K562 (cell line): ENCODE measurements at regions not wholly inside any gene's neighbourhood (a gene's known extent, or its start where the extent isn't known, plus 50 kb on each side); places are given as distances from the start of the nearest gene placed in this dataset.

ENCODE experiments used
- ATAC-seq: fragments of 200-7000 bp; cut with Tn5 transposase; 3 replicates; pipeline ENCODE4 v1.9.1; 2020; ENCODE audit warnings: moderate library complexity
- BruUV-seq: library from RNA; stranded (reverse); fragments of 400-500 nt; replicated peaks from 2 replicates; lab custom pipeline; 2021; lab: Mats Ljungman, UMichigan
- CTCF ChIA-PET: fragments of 300-600 bp; formaldehyde crosslinking; extraction: SDS; loops from one replicate; lab custom pipeline; 2021; ENCODE audit warnings: low intra/inter-chr PET ratio; lab: Yijun Ruan, JAX
- POLR2A ChIA-PET: fragments of 300-600, 350-650 bp; sonication (Branson Sonifier 250); formaldehyde crosslinking; extraction: SDS; loops from one replicate; lab custom pipeline; 2021; ENCODE audit warnings: antibody characterized with exemption, inconsistent platforms; lab: Yijun Ruan, JAX
- DNase-seq, 4 experiments: peaks; one replicate each; pipeline versions ENCODE4 v3.0.0 to v3.0.0-alpha.2; 2011 to 2018; ENCODE audit warnings: low spot score in 3 of 4, mixed read lengths in 3 of 4; ENCODE audit errors: extremely low read depth in 1 of 4
- FAIRE-seq: peaks from 2 replicates; lab custom pipeline; 2011; peaks lifted over from hg19 to GRCh38; lab: Jason Lieb, UNC
- H2AFZ ChIP-seq: 2 replicates; pipeline ENCODE4 v1.6.0; 2011; ENCODE audit warnings: low read depth, low read length, control low read depth, inconsistent platforms
- H3K27ac ChIP-seq: fragments of 200-600 bp; 3 replicates; pipeline ENCODE4 v1.8.0; 2011; ENCODE audit warnings: low read depth, mild to moderate bottlenecking, control low read depth, inconsistent platforms, low read length, moderate library complexity, mixed read lengths; ENCODE audit errors: extremely low read depth
- H3K27me3 ChIP-seq, 2 experiments: fragments of 300-600 bp in 1 of 2; 2 replicates in 1 of 2; 3 replicates in 1 of 2; pipeline versions ENCODE4 v1.6.0 to v1.8.0; 2011; ENCODE audit warnings: inconsistent platforms in 2 of 2, low read length in 2 of 2, mild to moderate bottlenecking in 1 of 2, mixed read lengths in 1 of 2, moderate library complexity in 1 of 2; ENCODE audit not compliant: control insufficient read depth in 2 of 2, insufficient read depth in 2 of 2
- H3K36me3 ChIP-seq: fragments of 300-600 bp; 3 replicates; pipeline ENCODE4 v1.8.0; 2011; ENCODE audit warnings: mild to moderate bottlenecking, low read length, inconsistent platforms; ENCODE audit not compliant: control insufficient read depth, insufficient read depth
- H3K4me1 ChIP-seq, 2 experiments: fragments of 200-600 bp in 1 of 2; replicated peaks in 1 of 2; 2 replicates in 1 of 2; 3 replicates in 1 of 2; pipeline versions ENCODE4 v1.5.1 to v1.8.0; 2011; ENCODE audit warnings: inconsistent platforms in 2 of 2, low read length in 2 of 2, mild to moderate bottlenecking in 1 of 2, mixed read lengths in 1 of 2, moderate library complexity in 1 of 2; ENCODE audit not compliant: control insufficient read depth in 2 of 2, insufficient read depth in 2 of 2
- H3K4me2 ChIP-seq: 2 replicates; pipeline ENCODE4 v1.6.1; 2011; ENCODE audit warnings: low read length, control low read depth, inconsistent platforms, mixed read lengths; ENCODE audit not compliant: insufficient read depth
- H3K4me3 ChIP-seq: fragments of 200-600 bp; sonication (generic), shearing (Covaris generic); 2 replicates; pipeline ENCODE4 v1.5.1; 2016; ENCODE audit warnings: control low read depth, inconsistent platforms
- H3K79me2 ChIP-seq: fragments of 200-600 bp; 3 replicates; pipeline ENCODE4 v1.8.0; 2011; ENCODE audit warnings: low read length, inconsistent platforms; ENCODE audit not compliant: control insufficient read depth, insufficient read depth
- H3K9ac ChIP-seq, 2 experiments: 2 replicates each; pipeline versions ENCODE4 v1.6.0 to v1.6.1; 2011; ENCODE audit warnings: low read depth in 2 of 2, low read length in 2 of 2, control low read depth in 1 of 2, inconsistent platforms in 1 of 2, mild to moderate bottlenecking in 1 of 2, mixed read lengths in 1 of 2; ENCODE audit not compliant: insufficient read depth in 1 of 2
- H3K9me1 ChIP-seq: one replicate; pipeline ENCODE4 v1.6.0; 2011; ENCODE audit warnings: inconsistent platforms, mild to moderate bottlenecking, low read length, moderate library complexity; ENCODE audit not compliant: control insufficient read depth, insufficient read depth
- H3K9me3 ChIP-seq: replicated peaks from 2 replicates; pipeline ENCODE4 v1.5.1; 2011; ENCODE audit warnings: low read depth, low read length, inconsistent platforms; ENCODE audit not compliant: control insufficient read depth, insufficient read depth
- H4K20me1 ChIP-seq: replicated peaks from 2 replicates; pipeline ENCODE4 v1.6.1; 2011; ENCODE audit warnings: low read length, inconsistent platforms, mixed read lengths; ENCODE audit not compliant: control insufficient read depth, insufficient read depth
- CBX3 ChIP-seq, 2 experiments: IDR thresholded peaks; 1 replicate in 1 of 2; 2 replicates in 1 of 2; pipeline ENCODE4 v1.6.1; 2012; ENCODE audit warnings: inconsistent platforms in 2 of 2, low read length in 2 of 2, borderline replicate concordance in 1 of 2, control low read depth in 1 of 2
- EZH2 ChIP-seq: IDR thresholded peaks from 2 replicates; pipeline ENCODE4 v1.6.1; 2012; ENCODE audit warnings: low read depth, mild to moderate bottlenecking, inconsistent platforms, low read length, borderline replicate concordance
- L3MBTL2 ChIP-seq: fragments of 450-650 bp; IDR thresholded peaks from 2 replicates; pipeline ENCODE4 v1.6.1; 2016; ENCODE audit warnings: mild to moderate bottlenecking, moderate library complexity
- TAF15 ChIP-seq: fragments of 200-400 bp; formaldehyde crosslinking; IDR thresholded peaks from 2 replicates; pipeline ENCODE4 v1.6.1; 2017; ENCODE audit warnings: mild to moderate bottlenecking, low read depth, low read length, moderate library complexity
- TEAD2 ChIP-seq: fragments of 450-650 bp; IDR thresholded peaks from 2 replicates; pipeline ENCODE4 v1.6.1; 2016; ENCODE audit warnings: missing genetic modification characterization, control low read depth, missing compliant biosample characterization
- WGBS: fragments of 100-300 bp; shearing (Covaris generic); methylation state at CpG from one replicate; pipeline ENCODE4 v1.1.6; 2016; ENCODE audit warnings: low coverage, mixed read lengths; ENCODE audit not compliant: insufficient coverage; ENCODE audit errors: missing lambda C conversion rate; 5-methylcytosine and 5-hydroxymethylcytosine counted together
- in situ Hi-C: fragments of 300-500 bp; cut with MboI; formaldehyde crosslinking; loops from 4 replicates; pipeline ENCODE4 v1.15.0; 2018; ENCODE audit warnings: inconsistent platforms, mixed read lengths
- intact Hi-C: fragments of 100-400 bp; cut with micrococcal nuclease; formaldehyde crosslinking; loops from 2 replicates; pipeline ENCODE4 v1.14.2; 2022
- TF ChIP-seq, protein P1 (sequence below): fragments of 450-650 bp; IDR thresholded peaks from 2 replicates; pipeline ENCODE4 v1.6.1; 2014; ENCODE audit warnings: low read depth, mild to moderate bottlenecking, moderate library complexity, borderline replicate concordance
- TF ChIP-seq, protein P2 (sequence below): fragments of 150-350 bp; conservative IDR thresholded peaks from 2 replicates; pipeline ENCODE4 v1.6.1; 2014; ENCODE audit warnings: low read length
- TF ChIP-seq, protein P3 (sequence below): fragments of 450-650 bp; IDR thresholded peaks from 2 replicates; pipeline ENCODE4 v1.6.1; 2016

DNA sequence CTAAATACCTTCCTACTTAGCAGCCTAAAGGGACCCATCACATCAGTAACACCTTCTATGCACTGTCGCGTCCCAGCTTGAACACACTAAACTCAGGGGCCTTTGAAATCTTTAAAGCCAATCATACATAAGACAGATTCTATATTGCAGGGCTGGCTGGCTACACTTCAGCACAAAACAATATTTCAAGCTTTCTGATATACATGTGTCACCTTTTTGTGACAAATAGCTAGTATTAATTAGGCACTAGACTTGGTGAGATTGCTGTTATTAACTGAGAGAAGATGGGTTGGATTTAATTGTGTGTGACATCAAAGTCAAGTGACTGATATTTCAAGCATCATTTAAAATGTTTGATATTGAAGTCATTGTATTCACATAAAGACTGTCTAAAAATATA, 148.4 kb downstream of the ZIC4 start (continued):
- TF ChIP-seq, protein P1, sequence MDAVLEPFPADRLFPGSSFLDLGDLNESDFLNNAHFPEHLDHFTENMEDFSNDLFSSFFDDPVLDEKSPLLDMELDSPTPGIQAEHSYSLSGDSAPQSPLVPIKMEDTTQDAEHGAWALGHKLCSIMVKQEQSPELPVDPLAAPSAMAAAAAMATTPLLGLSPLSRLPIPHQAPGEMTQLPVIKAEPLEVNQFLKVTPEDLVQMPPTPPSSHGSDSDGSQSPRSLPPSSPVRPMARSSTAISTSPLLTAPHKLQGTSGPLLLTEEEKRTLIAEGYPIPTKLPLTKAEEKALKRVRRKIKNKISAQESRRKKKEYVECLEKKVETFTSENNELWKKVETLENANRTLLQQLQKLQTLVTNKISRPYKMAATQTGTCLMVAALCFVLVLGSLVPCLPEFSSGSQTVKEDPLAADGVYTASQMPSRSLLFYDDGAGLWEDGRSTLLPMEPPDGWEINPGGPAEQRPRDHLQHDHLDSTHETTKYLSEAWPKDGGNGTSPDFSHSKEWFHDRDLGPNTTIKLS: no peak
- TF ChIP-seq TAF15 (no peak), TEAD2 (no peak)
- TF ChIP-seq, protein P2, sequence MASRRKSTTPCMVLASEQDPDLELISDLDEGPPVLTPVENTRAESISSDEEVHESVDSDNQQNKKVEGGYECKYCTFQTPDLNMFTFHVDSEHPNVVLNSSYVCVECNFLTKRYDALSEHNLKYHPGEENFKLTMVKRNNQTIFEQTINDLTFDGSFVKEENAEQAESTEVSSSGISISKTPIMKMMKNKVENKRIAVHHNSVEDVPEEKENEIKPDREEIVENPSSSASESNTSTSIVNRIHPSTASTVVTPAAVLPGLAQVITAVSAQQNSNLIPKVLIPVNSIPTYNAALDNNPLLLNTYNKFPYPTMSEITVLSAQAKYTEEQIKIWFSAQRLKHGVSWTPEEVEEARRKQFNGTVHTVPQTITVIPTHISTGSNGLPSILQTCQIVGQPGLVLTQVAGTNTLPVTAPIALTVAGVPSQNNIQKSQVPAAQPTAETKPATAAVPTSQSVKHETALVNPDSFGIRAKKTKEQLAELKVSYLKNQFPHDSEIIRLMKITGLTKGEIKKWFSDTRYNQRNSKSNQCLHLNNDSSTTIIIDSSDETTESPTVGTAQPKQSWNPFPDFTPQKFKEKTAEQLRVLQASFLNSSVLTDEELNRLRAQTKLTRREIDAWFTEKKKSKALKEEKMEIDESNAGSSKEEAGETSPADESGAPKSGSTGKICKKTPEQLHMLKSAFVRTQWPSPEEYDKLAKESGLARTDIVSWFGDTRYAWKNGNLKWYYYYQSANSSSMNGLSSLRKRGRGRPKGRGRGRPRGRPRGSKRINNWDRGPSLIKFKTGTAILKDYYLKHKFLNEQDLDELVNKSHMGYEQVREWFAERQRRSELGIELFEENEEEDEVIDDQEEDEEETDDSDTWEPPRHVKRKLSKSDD: no peak

DNA sequence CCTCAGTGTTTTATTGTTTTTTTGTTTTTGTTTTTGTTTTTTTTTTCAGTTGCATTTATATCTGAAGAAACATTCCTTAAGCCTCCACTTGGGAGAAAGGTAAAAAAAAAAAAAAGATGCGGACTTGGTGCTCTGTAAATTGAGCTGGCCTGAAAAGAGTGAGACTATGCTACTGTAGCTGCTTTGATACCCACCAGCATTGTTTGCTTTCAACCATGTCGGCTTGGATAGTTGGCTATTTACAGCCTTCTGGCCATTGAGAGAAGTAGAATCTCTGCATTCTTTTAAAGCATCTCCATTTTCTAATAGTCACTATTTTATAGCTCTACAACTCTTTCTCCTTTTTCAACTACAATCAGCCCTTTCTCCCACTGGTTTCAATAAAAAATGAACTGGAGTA, 149.6 kb downstream of the ZIC4 start:
- H3K79me2 ChIP-seq: no peaks in the 10 kb centered on the region
- ATAC-seq (no peak), DNase-seq (no peak), FAIRE-seq (no peak)
- no peaks in the 10 kb centered on the region for H4K20me1 ChIP-seq
- H3K4me1 ChIP-seq: no peaks in the 10 kb centered on the region
- ChIA-PET POLR2A (interaction anchor here (0.6 kb wide), 1 partner anchor 10 kb away, joined by 3 read pairs; no protein-coding TSS in a partner anchor), CTCF (no interaction called here)
- in situ Hi-C loops: no loop called here
- H3K36me3 ChIP-seq: no peaks in the 10 kb centered on the region
- WGBS: 0% methylated on average over 1 of the region's 2 CpGs
- no peak overlapping the region for H3K4me3 ChIP-seq
- no peaks in the 10 kb centered on the region for H3K9me3 ChIP-seq
- no peaks in the 10 kb centered on the region for H3K27me3 ChIP-seq
- BruUV-seq: no TSS peak
- no peak overlapping the region for H2AFZ ChIP-seq
- no peak overlapping the region for H3K27ac ChIP-seq
- no peaks in the 10 kb centered on the region for H3K9me1 ChIP-seq
- intact Hi-C loops: no loop called here
- H3K4me2 ChIP-seq: no peak overlapping the region
- H3K9ac ChIP-seq: no peak overlapping the region
- TF ChIP-seq EZH2 (no peak), CBX3 (IDR thresholded peaks at IDR 0.05; ENCODE audit: borderline replicate concordance in 1 of 2, low read length in 2 of 2) (no peak), L3MBTL2 (no peak)
- TF ChIP-seq, protein P3, sequence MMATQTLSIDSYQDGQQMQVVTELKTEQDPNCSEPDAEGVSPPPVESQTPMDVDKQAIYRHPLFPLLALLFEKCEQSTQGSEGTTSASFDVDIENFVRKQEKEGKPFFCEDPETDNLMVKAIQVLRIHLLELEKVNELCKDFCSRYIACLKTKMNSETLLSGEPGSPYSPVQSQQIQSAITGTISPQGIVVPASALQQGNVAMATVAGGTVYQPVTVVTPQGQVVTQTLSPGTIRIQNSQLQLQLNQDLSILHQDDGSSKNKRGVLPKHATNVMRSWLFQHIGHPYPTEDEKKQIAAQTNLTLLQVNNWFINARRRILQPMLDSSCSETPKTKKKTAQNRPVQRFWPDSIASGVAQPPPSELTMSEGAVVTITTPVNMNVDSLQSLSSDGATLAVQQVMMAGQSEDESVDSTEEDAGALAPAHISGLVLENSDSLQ: no peak
